Cardiac muscle cell (in vitro differentiated cells and primary cell): ENCODE measurements at regions not wholly inside any gene's neighbourhood (a gene's known extent, or its start where the extent isn't known, plus 50 kb on each side); places are given as distances from the start of the nearest gene placed in this dataset.

Experiments
- DNase-seq, 2 donors: peaks; one replicate each; pipeline versions ENCODE4 v3.0.0 to v3.0.0-alpha.2; 2010 to 2017; ENCODE audit warnings: low read depth in 1 of 2, low spot score in 1 of 2
- H3K27ac ChIP-seq: fragments of 200-600 bp; sonication (generic); 2 replicates; pipeline ENCODE4 v1.5.1; 2016
- H3K27me3 ChIP-seq: fragments of 200-600 bp; sonication (generic); 2 replicates; pipeline ENCODE4 v1.6.0; 2016; ENCODE audit warnings: control low read depth
- H3K36me3 ChIP-seq: fragments of 200-600 bp; sonication (generic); 2 replicates; pipeline ENCODE4 v1.5.1; 2016; ENCODE audit warnings: control low read depth
- H3K4me1 ChIP-seq: fragments of 200-600 bp; sonication (generic); 2 replicates; pipeline ENCODE4 v1.8.1; 2017; ENCODE audit warnings: low read depth, mild to moderate bottlenecking, mixed run types
- H3K4me3 ChIP-seq: fragments of 200-600 bp; sonication (generic); 2 replicates; pipeline ENCODE4 v1.5.1; 2016; ENCODE audit warnings: mild to moderate bottlenecking
- H3K9me3 ChIP-seq: fragments of 200-600 bp; sonication (generic); 2 replicates; pipeline ENCODE4 v1.5.1; 2017; ENCODE audit warnings: low read depth, mild to moderate bottlenecking, control low read depth
- TF ChIP-seq, protein P1 (sequence below): IDR thresholded peaks from 2 replicates; pipeline ENCODE4 v1.5.1; 2012; ENCODE audit warnings: low read depth, mild to moderate bottlenecking, low read length

DNA sequence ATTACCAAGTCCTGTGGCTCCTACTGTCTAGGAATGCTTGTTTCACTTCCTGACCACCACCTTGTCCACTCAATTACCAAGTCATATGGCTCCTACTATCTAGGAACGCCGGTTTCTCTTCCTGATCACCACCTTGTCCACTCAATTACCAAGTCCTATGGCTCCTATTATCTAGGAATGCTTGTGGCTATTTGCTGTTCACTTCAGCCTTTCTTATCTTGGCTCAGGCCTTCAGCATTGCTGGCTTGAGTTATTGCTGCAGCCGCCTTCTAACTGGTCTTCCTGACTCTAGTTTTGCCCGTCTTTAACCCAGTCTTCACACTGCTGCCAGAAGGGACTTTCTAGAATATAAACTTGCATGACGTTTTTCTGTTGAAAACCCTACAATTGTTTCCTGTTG is 82.5 kb upstream of the GAREM1 start:
- H3K4me1 ChIP-seq = peaks cover 7% of the 10 kb centered on the region
- no peaks in the 10 kb centered on the region for H3K36me3 ChIP-seq
- no peak overlapping the region for H3K4me3 ChIP-seq
- DNase-seq = peak; percentile 11 to 43
- TF ChIP-seq, protein P1, sequence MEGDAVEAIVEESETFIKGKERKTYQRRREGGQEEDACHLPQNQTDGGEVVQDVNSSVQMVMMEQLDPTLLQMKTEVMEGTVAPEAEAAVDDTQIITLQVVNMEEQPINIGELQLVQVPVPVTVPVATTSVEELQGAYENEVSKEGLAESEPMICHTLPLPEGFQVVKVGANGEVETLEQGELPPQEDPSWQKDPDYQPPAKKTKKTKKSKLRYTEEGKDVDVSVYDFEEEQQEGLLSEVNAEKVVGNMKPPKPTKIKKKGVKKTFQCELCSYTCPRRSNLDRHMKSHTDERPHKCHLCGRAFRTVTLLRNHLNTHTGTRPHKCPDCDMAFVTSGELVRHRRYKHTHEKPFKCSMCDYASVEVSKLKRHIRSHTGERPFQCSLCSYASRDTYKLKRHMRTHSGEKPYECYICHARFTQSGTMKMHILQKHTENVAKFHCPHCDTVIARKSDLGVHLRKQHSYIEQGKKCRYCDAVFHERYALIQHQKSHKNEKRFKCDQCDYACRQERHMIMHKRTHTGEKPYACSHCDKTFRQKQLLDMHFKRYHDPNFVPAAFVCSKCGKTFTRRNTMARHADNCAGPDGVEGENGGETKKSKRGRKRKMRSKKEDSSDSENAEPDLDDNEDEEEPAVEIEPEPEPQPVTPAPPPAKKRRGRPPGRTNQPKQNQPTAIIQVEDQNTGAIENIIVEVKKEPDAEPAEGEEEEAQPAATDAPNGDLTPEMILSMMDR = no peak
- no peaks in the 10 kb centered on the region for H3K27me3 ChIP-seq
- H3K9me3 ChIP-seq = no peaks in the 10 kb centered on the region
- no peak overlapping the region for H3K27ac ChIP-seq

DNA sequence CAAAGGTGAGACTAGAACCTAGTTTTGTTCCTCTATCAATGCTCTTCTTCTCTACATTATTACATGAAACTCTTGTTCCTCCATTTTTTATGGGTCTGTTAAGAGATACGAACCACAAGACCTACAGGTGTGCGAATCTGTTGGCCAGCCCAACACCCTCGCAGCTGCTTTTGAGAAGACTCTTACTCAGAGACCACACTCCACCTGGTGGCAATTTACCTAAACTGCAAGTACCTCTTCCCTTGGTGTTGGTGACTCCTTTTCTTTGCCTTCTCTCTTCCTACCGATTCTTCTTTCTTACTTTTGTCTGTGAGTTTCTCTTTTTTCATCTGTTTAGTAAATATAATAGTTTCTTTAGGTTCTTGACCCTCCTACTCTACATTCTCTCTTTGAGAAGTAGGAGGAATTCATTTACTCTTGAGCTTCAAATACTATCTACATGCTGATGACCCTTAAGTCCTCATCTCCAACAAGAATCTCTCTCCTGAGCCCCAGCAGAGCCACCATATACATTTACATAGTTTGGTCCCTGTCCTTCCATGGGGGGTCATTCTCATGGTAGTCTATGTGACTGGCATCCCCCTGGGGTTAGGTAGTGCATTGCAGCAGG is 81.8 kb upstream of the GAREM1 start:
- H3K36me3 ChIP-seq = no peaks in the 10 kb centered on the region
- H3K4me1 ChIP-seq = peaks cover 7% of the 10 kb centered on the region
- no peak overlapping the region for H3K4me3 ChIP-seq
- no peak overlapping the region for H3K27ac ChIP-seq
- peak; percentile 73 to 75 for DNase-seq
- H3K9me3 ChIP-seq = no peaks in the 10 kb centered on the region
- H3K27me3 ChIP-seq = no peaks in the 10 kb centered on the region
- TF ChIP-seq, protein P1 = peak; percentile 68

DNA sequence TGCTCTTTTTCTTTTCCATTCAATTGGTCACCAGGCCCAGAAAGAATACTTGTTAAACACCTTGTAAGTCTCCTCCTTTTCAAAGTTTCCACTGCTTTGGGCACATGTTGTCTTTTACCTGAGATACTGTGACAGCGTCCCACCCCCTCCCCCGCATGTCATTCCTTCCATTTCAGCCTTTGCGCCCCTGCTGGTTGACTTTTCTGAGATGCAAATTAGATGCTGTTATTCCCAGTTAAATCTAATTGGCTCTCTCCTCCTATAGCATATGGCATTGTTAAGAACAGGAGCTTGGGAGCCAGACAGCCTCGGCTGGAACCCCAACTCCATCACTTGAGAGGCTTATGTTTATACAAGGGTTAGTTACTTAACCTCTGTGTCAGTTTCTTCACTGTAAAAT is 80.3 kb upstream of the GAREM1 start:
- DNase-seq = peak in 1 of 2 donors; percentile 27
- no peaks in the 10 kb centered on the region for H3K36me3 ChIP-seq

DNA sequence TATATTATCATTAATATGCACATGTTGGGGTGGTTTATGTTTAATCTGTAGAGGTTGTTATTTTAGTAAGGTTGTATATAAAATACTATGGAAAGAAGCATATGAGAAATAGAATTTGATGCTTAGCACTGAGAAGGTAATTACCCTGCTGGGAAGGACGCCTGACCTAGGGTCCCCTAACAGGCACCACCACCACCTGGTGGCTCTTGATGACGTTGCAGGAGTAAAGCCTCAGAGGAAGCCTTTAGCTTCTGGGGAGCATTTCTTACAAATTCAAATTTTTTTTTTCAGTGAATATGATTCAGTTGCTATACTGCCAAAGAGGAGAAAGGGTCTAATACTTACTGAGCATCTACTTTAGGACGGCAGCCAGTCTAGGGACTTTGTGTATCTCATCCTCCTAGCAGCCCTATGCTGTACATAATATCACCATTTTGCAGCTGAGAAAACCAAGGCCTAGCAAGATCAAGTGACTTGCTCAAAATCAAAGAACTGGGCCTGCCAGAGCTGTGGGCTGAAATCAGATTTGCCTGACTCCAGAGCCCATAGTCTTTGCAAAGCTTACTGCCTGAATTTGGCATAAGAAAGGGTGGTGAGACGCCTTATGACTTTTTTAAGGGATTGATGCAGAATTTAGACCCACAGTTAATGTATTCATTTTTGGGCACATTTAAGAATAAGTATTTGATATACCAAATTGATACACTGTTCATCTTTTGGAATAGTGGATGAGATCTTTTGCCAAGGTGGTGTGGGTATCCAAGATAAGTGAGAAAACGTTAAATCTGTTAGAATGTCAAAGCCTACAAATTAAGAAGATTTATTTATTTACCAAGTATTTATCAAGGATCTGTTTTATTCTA is 78.8 kb upstream of the GAREM1 start:
- peaks cover 7% of the 10 kb centered on the region for H3K4me1 ChIP-seq
- no peak overlapping the region for H3K4me3 ChIP-seq
- TF ChIP-seq, protein P1 = peak; percentile 80
- DNase-seq = peak; percentile 64 to 68
- H3K9me3 ChIP-seq = no peaks in the 10 kb centered on the region
- H3K27ac ChIP-seq = no peak overlapping the region
- no peaks in the 10 kb centered on the region for H3K27me3 ChIP-seq
- H3K36me3 ChIP-seq = no peaks in the 10 kb centered on the region

More for the DNA sequence above, 80.3 kb upstream of the GAREM1 start:
- Histone ChIP-seq H3K9me3 (no peaks in the 10 kb centered on the region), H3K27me3 (no peaks in the 10 kb centered on the region), H3K27ac (no peak overlapping the region), H3K4me3 (no peak overlapping the region), H3K4me1 (peaks cover 7% of the 10 kb centered on the region)
- TF ChIP-seq, protein P1 = peak; percentile 15

DNA sequence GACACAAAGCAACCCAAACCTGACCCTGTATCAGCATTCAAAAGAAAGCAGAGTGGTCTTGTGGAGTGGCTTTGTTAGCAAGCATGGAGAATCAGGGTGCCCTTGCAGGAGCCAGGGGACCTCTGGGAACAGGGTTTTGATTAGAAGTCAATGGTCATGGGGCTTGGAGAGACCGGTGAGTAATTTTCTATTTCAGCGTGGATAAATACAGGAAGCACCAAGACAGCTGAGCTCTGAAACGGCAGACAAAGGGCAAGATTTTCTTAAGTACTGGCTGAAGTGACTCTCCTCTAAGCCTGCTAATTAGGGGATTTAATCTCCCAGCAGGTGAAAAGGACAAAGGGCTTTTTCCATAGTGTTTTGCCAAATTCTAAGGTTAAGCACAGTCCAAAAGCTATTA is 78.0 kb upstream of the GAREM1 start:
- peak in 1 of 2 donors; percentile 34 for DNase-seq

More for the DNA sequence above, 78.0 kb upstream of the GAREM1 start:
- H3K4me3 ChIP-seq = no peak overlapping the region
- H3K36me3 ChIP-seq = no peaks in the 10 kb centered on the region
- TF ChIP-seq, protein P1 = no peak
- H3K27me3 ChIP-seq = no peaks in the 10 kb centered on the region
- no peaks in the 10 kb centered on the region for H3K9me3 ChIP-seq
- H3K27ac ChIP-seq = peak overlapping the region; percentile 18
- H3K4me1 ChIP-seq = peaks cover 7% of the 10 kb centered on the region
